H1 (cell line): ENCODE measurements at regions not wholly inside any gene's neighbourhood (a gene's known extent, or its start where the extent isn't known, plus 50 kb on each side); places are given as distances from the start of the nearest gene placed in this dataset.

ENCODE experiments used
- CTCF ChIA-PET: fragments of 300-600 bp; sonication (Branson Sonifier 250); formaldehyde crosslinking; loops from one replicate; lab custom pipeline; 2021; ENCODE audit not compliant: partially characterized antibody; lab: Charles Lee
- POLR2A ChIA-PET: fragments of 300-600 bp; sonication (Branson Sonifier 250); formaldehyde crosslinking; loops from one replicate; lab custom pipeline; 2021; ENCODE audit warnings: inconsistent platforms; ENCODE audit not compliant: partially characterized antibody; lab: Charles Lee
- DNase-seq, 2 experiments: peaks; one replicate each; pipeline versions ENCODE4 v3.0.0 to v3.0.0-alpha.2; 2010 to 2022; ENCODE audit warnings: low spot score in 2 of 2, low read depth in 1 of 2, mixed read lengths in 1 of 2
- FAIRE-seq: peaks from 2 replicates; lab custom pipeline; 2011; peaks lifted over from hg19 to GRCh38; lab: Jason Lieb, UNC
- H2AFZ ChIP-seq: 2 replicates; pipeline ENCODE4 v1.8.1; 2012; ENCODE audit warnings: low read length, inconsistent platforms
- H2AK5ac ChIP-seq: 2 replicates; pipeline ENCODE4 v1.6.1; 2013; ENCODE audit warnings: low read depth, low read length
- H2BK120ac ChIP-seq: replicated peaks from 2 replicates; pipeline ENCODE3; 2013; ENCODE audit warnings: low read depth, low read length, inconsistent platforms
- H2BK12ac ChIP-seq: 2 replicates; pipeline ENCODE4 v1.6.1; 2013; ENCODE audit warnings: low read depth, low read length
- H2BK15ac ChIP-seq: 2 replicates; pipeline ENCODE4 v1.6.1; 2013; ENCODE audit warnings: low read length
- H2BK20ac ChIP-seq: 2 replicates; pipeline ENCODE4 v1.6.1; 2013; ENCODE audit warnings: low read length
- H2BK5ac ChIP-seq: 2 replicates; pipeline ENCODE4 v1.6.1; 2013; ENCODE audit warnings: low read depth, low read length
- H3K14ac ChIP-seq: 2 replicates; pipeline ENCODE4 v1.6.1; 2013; ENCODE audit warnings: inconsistent platforms; ENCODE audit not compliant: insufficient read length
- H3K18ac ChIP-seq: 2 replicates; pipeline ENCODE4 v1.6.1; 2013; ENCODE audit warnings: low read length; ENCODE audit errors: extremely low read depth
- H3K23ac ChIP-seq: 2 replicates; pipeline ENCODE4 v1.6.1; 2013; ENCODE audit warnings: inconsistent platforms; ENCODE audit not compliant: insufficient read length
- H3K23me2 ChIP-seq: 2 replicates; pipeline ENCODE4 v1.6.1; 2013; ENCODE audit warnings: low read depth, low read length
- H3K27ac ChIP-seq: 2 replicates; pipeline ENCODE4 v1.6.1; 2011; ENCODE audit warnings: low read depth, low read length, inconsistent platforms
- H3K27me3 ChIP-seq, 4 experiments: replicated peaks in 1 of 4; 1 replicate in 1 of 4; 2 replicates in 3 of 4; pipeline versions ENCODE4 v1.6.1 to v1.8.1; 2011 to 2013; ENCODE audit warnings: low read length in 3 of 4, mild to moderate bottlenecking in 3 of 4, inconsistent platforms in 2 of 4, mixed read lengths in 2 of 4, moderate library complexity in 1 of 4; ENCODE audit not compliant: control insufficient read depth in 3 of 4, insufficient read depth in 3 of 4; ENCODE audit errors: extremely low read depth in 1 of 4
- H3K36me3 ChIP-seq, 4 experiments: 2 replicates each; pipeline versions ENCODE4 v1.6.1 to v1.8.1; 2011 to 2013; ENCODE audit warnings: mild to moderate bottlenecking in 4 of 4, low read length in 3 of 4, moderate library complexity in 2 of 4, control low read depth in 1 of 4, inconsistent platforms in 1 of 4; ENCODE audit not compliant: insufficient read depth in 4 of 4, control insufficient read depth in 2 of 4
- H3K4ac ChIP-seq: replicated peaks from 2 replicates; pipeline ENCODE3; 2013; ENCODE audit warnings: low read length, low read depth, mixed read lengths, inconsistent platforms; ENCODE audit not compliant: insufficient read length
- H3K4me1 ChIP-seq, 4 experiments: replicated peaks in 1 of 4; 1 replicate in 1 of 4; 2 replicates in 3 of 4; pipeline versions ENCODE4 v1.6.1 to v1.8.1; 2011 to 2013; ENCODE audit warnings: low read length in 3 of 4, inconsistent platforms in 2 of 4, mixed read lengths in 1 of 4; ENCODE audit not compliant: insufficient read depth in 4 of 4, control insufficient read depth in 3 of 4
- H3K4me2 ChIP-seq, 2 experiments: 2 replicates each; pipeline versions ENCODE4 v1.6.1 to v1.8.1; 2011 to 2013; ENCODE audit warnings: low read depth in 2 of 2, low read length in 2 of 2, control low read depth in 1 of 2, inconsistent platforms in 1 of 2, mild to moderate bottlenecking in 1 of 2; ENCODE audit not compliant: insufficient read depth in 1 of 2
- H3K4me3 ChIP-seq, 4 experiments: fragments of 200-600, 300-600 bp in 1 of 4; sonication (generic), shearing (Covaris generic), sonication (Bioruptor Twin) in 1 of 4; 2 replicates each; pipeline versions ENCODE4 v1.5.1 to v1.8.1; 2011 to 2016; ENCODE audit warnings: low read length in 4 of 4, low read depth in 3 of 4, control low read depth in 2 of 4, inconsistent platforms in 2 of 4, mild to moderate bottlenecking in 2 of 4, mixed read lengths in 1 of 4, moderate library complexity in 1 of 4; ENCODE audit not compliant: insufficient read depth in 2 of 4; ENCODE audit errors: extremely low read depth in 1 of 4
- H3K56ac ChIP-seq: replicated peaks from 2 replicates; pipeline ENCODE3; 2013; ENCODE audit warnings: low read depth, mild to moderate bottlenecking, mixed read lengths, low read length, inconsistent platforms; ENCODE audit not compliant: insufficient read length
- H3K79me1 ChIP-seq: 2 replicates; pipeline ENCODE4 v1.6.1; 2013; ENCODE audit warnings: low read depth, low read length, control low read depth
- H3K79me2 ChIP-seq, 2 experiments: 2 replicates each; pipeline versions ENCODE4 v1.6.1 to v1.8.1; 2012 to 2013; ENCODE audit warnings: low read length in 2 of 2, mild to moderate bottlenecking in 2 of 2, inconsistent platforms in 1 of 2; ENCODE audit not compliant: insufficient read depth in 2 of 2, control insufficient read depth in 1 of 2
- H3K9ac ChIP-seq, 4 experiments: replicated peaks in 1 of 4; 1 replicate in 1 of 4; 2 replicates in 3 of 4; pipeline versions ENCODE4 v1.6.1 to v1.8.1; 2011 to 2013; ENCODE audit warnings: low read depth in 3 of 4, low read length in 3 of 4, control low read depth in 2 of 4, mild to moderate bottlenecking in 2 of 4, moderate library complexity in 2 of 4, inconsistent platforms in 1 of 4; ENCODE audit errors: extremely low read depth in 1 of 4
- H3K9me3 ChIP-seq, 2 experiments: 2 replicates each; pipeline versions ENCODE4 v1.6.1 to v1.8.1; 2012 to 2013; ENCODE audit warnings: mild to moderate bottlenecking in 2 of 2, moderate library complexity in 2 of 2, control low read depth in 1 of 2, inconsistent platforms in 1 of 2, low read depth in 1 of 2, low read length in 1 of 2, mixed read lengths in 1 of 2; ENCODE audit not compliant: insufficient read depth in 2 of 2
- H4K20me1 ChIP-seq, 2 experiments: replicated peaks in 1 of 2; 2 replicates each; pipeline versions ENCODE3 to v1.8.1; 2011 to 2013; ENCODE audit warnings: inconsistent platforms in 2 of 2, low read length in 2 of 2, mild to moderate bottlenecking in 1 of 2; ENCODE audit not compliant: insufficient read depth in 2 of 2, control insufficient read depth in 1 of 2
- H4K5ac ChIP-seq: 2 replicates; pipeline ENCODE4 v1.6.1; 2013; ENCODE audit warnings: low read length, low read depth, mixed read lengths, inconsistent platforms; ENCODE audit not compliant: insufficient read length
- H4K8ac ChIP-seq: 2 replicates; pipeline ENCODE4 v1.8.0; 2013; ENCODE audit warnings: mild to moderate bottlenecking, moderate library complexity, low read length, inconsistent platforms; ENCODE audit not compliant: insufficient read depth; ENCODE audit errors: extremely low read depth
- H4K91ac ChIP-seq: replicated peaks from 2 replicates; pipeline ENCODE3; 2013; ENCODE audit warnings: low read length, mixed read lengths, inconsistent platforms; ENCODE audit not compliant: insufficient read length
- ASH2L ChIP-seq: fragments of 200-600, 300-600 bp; sonication (generic); IDR thresholded peaks from one replicate; pipeline ENCODE4 v1.7.1; 2017; ENCODE audit warnings: low read length
- BACH1 ChIP-seq: IDR thresholded peaks from 2 replicates; pipeline ENCODE4 v1.6.1; 2012; ENCODE audit warnings: low read length, improper control_type of control experiment
- CBX5 ChIP-seq: fragments of 300-800, 300-1000 bp; sonication (generic); IDR thresholded peaks from 2 replicates; pipeline ENCODE4 v1.7.1; 2016; ENCODE audit warnings: antibody characterized with exemption, low read length, low read depth
- CHD2 ChIP-seq: IDR thresholded peaks from 2 replicates; pipeline ENCODE4 v1.6.1; 2012; ENCODE audit warnings: low read length, improper control_type of control experiment
- EGR1 ChIP-seq: IDR thresholded peaks from 2 replicates; pipeline ENCODE4 v1.6.1; 2011; ENCODE audit warnings: low read depth, low read length, borderline replicate concordance
- EZH2 ChIP-seq: fragments of 200-600 bp; sonication (generic); IDR thresholded peaks from 2 replicates; pipeline ENCODE4 v1.7.1; 2012; ENCODE audit warnings: low read depth, mild to moderate bottlenecking, moderate library complexity, low read length, inconsistent platforms; ENCODE audit not compliant: severe bottlenecking
- HDAC6 ChIP-seq: IDR thresholded peaks from one replicate; pipeline ENCODE4 v1.7.1; 2012; ENCODE audit warnings: low read depth, mild to moderate bottlenecking, inconsistent platforms, low read length, moderate library complexity
- NRF1 ChIP-seq: IDR thresholded peaks from 2 replicates; pipeline ENCODE4 v1.6.1; 2011; ENCODE audit warnings: mild to moderate bottlenecking, low read depth, low read length, improper control_type of control experiment
- RAD21 ChIP-seq, 2 experiments: IDR thresholded peaks in 1 of 2; conservative IDR thresholded peaks in 1 of 2; 2 replicates each; pipeline ENCODE4 v1.6.1; 2011; ENCODE audit warnings: low read depth in 2 of 2, low read length in 2 of 2, improper control_type of control experiment in 1 of 2, inconsistent platforms in 1 of 2, mild to moderate bottlenecking in 1 of 2, moderate library complexity in 1 of 2
- RFX5 ChIP-seq: IDR thresholded peaks from 2 replicates; pipeline ENCODE4 v1.6.1; 2011; ENCODE audit warnings: low read depth, low read length, improper control_type of control experiment, borderline replicate concordance
- TEAD4 ChIP-seq: IDR thresholded peaks from 2 replicates; pipeline ENCODE4 v1.6.1; 2012; ENCODE audit warnings: low read depth, low read length, inconsistent platforms, mixed read lengths
- YY1 ChIP-seq: IDR thresholded peaks from 2 replicates; pipeline ENCODE4 v1.6.1; 2011; ENCODE audit warnings: low read depth, mild to moderate bottlenecking, low read length
- ZNF274 ChIP-seq: IDR thresholded peaks from 2 replicates; pipeline ENCODE4 v1.7.0; 2012; ENCODE audit warnings: low read length, borderline replicate concordance; ENCODE audit errors: extremely low read depth
- WGBS, 2 experiments: shearing (Covaris generic) in 1 of 2; methylation state at CpG; one replicate each; pipeline versions ENCODE4 v1.1.6 to v1.1.7; 2013 to 2015; ENCODE audit warnings: low lambda C conversion rate in 2 of 2, mixed read lengths in 2 of 2, inconsistent platforms in 1 of 2, low coverage in 1 of 2, missing lambda C conversion rate in 1 of 2; ENCODE audit not compliant: insufficient replicate concordance in 2 of 2, insufficient coverage in 1 of 2, insufficient read length in 1 of 2; ENCODE audit errors: extremely low coverage in 1 of 2, missing lambda C conversion rate in 1 of 2; 5-methylcytosine and 5-hydroxymethylcytosine counted together
- TF ChIP-seq, protein P1 (sequence below): IDR thresholded peaks from 2 replicates; pipeline ENCODE4 v1.6.1; 2012; ENCODE audit warnings: low read length, inconsistent platforms

DNA sequence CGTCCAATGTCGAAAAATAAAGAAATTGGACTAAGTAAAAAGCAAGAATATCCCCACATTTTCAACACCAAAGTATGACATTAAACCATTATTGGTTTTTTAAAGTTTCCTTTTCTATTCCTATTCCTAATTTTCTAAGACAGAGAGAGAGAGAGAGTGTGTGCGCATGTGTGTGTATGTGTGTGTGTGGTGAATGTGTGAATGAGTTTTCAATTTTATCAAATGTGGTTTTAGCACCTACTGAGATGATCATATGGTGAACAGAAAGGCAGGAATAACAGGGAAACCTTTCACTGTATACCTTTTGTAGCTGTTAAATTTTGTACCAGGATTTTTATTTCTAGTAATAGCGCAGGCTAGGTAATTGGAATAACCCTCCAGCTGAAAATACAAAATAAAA lies 80.4 kb upstream of the RAP1B start:
- CTCF ChIA-PET = interaction anchor here (0.6 kb wide), 1 partner anchor 194 kb away, joined by 3 read pairs; no protein-coding TSS in a partner anchor
- Histone ChIP-seq H3K9me3 (peaks cover 0 to 3% of the 10 kb centered on the region in 2 experiments; a peak in 1 of 4 replicates), H3K36me3 (no peaks in the 10 kb centered on the region), H3K4me2 (no peak overlapping the region), H4K5ac (no peak overlapping the region), H3K4me3 (no peak overlapping the region), H2BK15ac (no peak overlapping the region), H4K20me1 (no peaks in the 10 kb centered on the region), H3K27ac (no peak overlapping the region), H3K56ac (no peak overlapping the region), H2BK12ac (no peak overlapping the region), H3K9ac (no peak overlapping the region), H2BK5ac (no peak overlapping the region), H2BK120ac (no peak overlapping the region), H3K79me1 (no peaks in the 10 kb centered on the region), H3K4ac (no peak overlapping the region), H3K18ac (no peak overlapping the region), H4K8ac (no peak overlapping the region), H3K14ac (no peak overlapping the region), H2BK20ac (no peak overlapping the region), H3K23me2 (no peaks in the 10 kb centered on the region), H3K23ac (no peak overlapping the region), H3K27me3 (no peaks in the 10 kb centered on the region), H2AFZ (no peak overlapping the region), H3K4me1 (no peaks in the 10 kb centered on the region), H2AK5ac (no peak overlapping the region), H3K79me2 (no peaks in the 10 kb centered on the region), H4K91ac (no peak overlapping the region)
- FAIRE-seq = no peak
- DNase-seq = no peak
- POLR2A ChIA-PET = no interaction called here
- 92% methylated on average over 4 of the region's 4 CpGs; no CpG with 5 or more reads in 1 of the 2 experiments for WGBS, 2 experiments
- TF ChIP-seq RFX5 (no peak), TEAD4 (no peak), ASH2L (no peak), RAD21 (IDR thresholded peaks at IDR 0.05 in 1 of 2, conservative IDR thresholded peaks at IDR 0.05 in 1 of 2; ENCODE audit: low read depth in 2 of 2, low read length in 2 of 2) (no peak), EZH2 (no peak), CHD2 (no peak), YY1 (no peak), HDAC6 (no peak), BACH1 (no peak), CBX5 (no peak), ZNF274 (no peak), EGR1 (no peak), NRF1 (no peak)
- TF ChIP-seq, protein P1, sequence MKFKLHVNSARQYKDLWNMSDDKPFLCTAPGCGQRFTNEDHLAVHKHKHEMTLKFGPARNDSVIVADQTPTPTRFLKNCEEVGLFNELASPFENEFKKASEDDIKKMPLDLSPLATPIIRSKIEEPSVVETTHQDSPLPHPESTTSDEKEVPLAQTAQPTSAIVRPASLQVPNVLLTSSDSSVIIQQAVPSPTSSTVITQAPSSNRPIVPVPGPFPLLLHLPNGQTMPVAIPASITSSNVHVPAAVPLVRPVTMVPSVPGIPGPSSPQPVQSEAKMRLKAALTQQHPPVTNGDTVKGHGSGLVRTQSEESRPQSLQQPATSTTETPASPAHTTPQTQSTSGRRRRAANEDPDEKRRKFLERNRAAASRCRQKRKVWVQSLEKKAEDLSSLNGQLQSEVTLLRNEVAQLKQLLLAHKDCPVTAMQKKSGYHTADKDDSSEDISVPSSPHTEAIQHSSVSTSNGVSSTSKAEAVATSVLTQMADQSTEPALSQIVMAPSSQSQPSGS = no peak
